Neural cell (in vitro differentiated cells): ENCODE measurements at regions not wholly inside any gene's neighbourhood (a gene's known extent, or its start where the extent isn't known, plus 50 kb on each side); places are given as distances from the start of the nearest gene placed in this dataset.

Experiments used
- H2AFZ ChIP-seq: fragments of 200-600, 300-800 bp; sonication (generic), shearing (Covaris generic); 2 replicates; pipeline ENCODE4 v1.6.0; 2014; ENCODE audit warnings: low read depth, mild to moderate bottlenecking, antibody characterized with exemption, low read length, moderate library complexity
- H3F3A ChIP-seq: fragments of 200-600 bp; shearing (Covaris generic); 2 replicates; pipeline ENCODE4 v1.6.1; 2016; ENCODE audit warnings: mild to moderate bottlenecking, moderate library complexity, mixed read lengths, antibody characterized with exemption, low read length; ENCODE audit not compliant: insufficient read depth, poor library complexity, severe bottlenecking
- H3K27ac ChIP-seq: fragments of 200-600, 300-800 bp; sonication (generic), shearing (Covaris generic); 2 replicates; pipeline ENCODE4 v1.5.1; 2014; ENCODE audit warnings: mild to moderate bottlenecking, low read length, moderate library complexity
- H3K27me3 ChIP-seq: fragments of 300-800, 200-600 bp; sonication (generic), shearing (Covaris generic); 2 replicates; pipeline ENCODE4 v1.6.0; 2014; ENCODE audit warnings: mild to moderate bottlenecking, low read depth, low read length, moderate library complexity; ENCODE audit not compliant: insufficient read depth
- H3K36me3 ChIP-seq: fragments of 300-800, 200-600 bp; sonication (generic), shearing (Covaris generic); 2 replicates; pipeline ENCODE4 v1.5.1; 2014; ENCODE audit warnings: mild to moderate bottlenecking, antibody characterized with exemption, low read length, moderate library complexity; ENCODE audit not compliant: insufficient read depth
- H3K4me2 ChIP-seq: fragments of 300-800, 200-600 bp; sonication (generic), shearing (Covaris generic); 2 replicates; pipeline ENCODE4 v1.6.0; 2014; ENCODE audit warnings: mild to moderate bottlenecking, low read length
- H3K4me3 ChIP-seq: fragments of 300-800, 200-600 bp; sonication (generic), shearing (Covaris generic); 2 replicates; pipeline ENCODE4 v1.5.1; 2014; ENCODE audit warnings: mild to moderate bottlenecking, low read length, moderate library complexity
- H3K79me2 ChIP-seq: fragments of 200-600 bp; shearing (Covaris generic); replicated peaks from 2 replicates; pipeline ENCODE4 v1.6.0; 2014; ENCODE audit warnings: mild to moderate bottlenecking, low read length, moderate library complexity; ENCODE audit not compliant: insufficient read depth
- H3K9ac ChIP-seq: fragments of 300-800, 200-600 bp; sonication (generic), shearing (Covaris generic); 2 replicates; pipeline ENCODE4 v1.6.1; 2016; ENCODE audit warnings: mild to moderate bottlenecking, low read length, mixed read lengths
- H3K9me2 ChIP-seq: fragments of 200-600 bp; shearing (Covaris generic); 2 replicates; pipeline ENCODE4 v1.6.1; 2016; ENCODE audit warnings: mild to moderate bottlenecking, low read length, mixed read lengths; ENCODE audit not compliant: insufficient read depth
- H3K9me3 ChIP-seq: fragments of 200-600, 300-800 bp; sonication (generic), shearing (Covaris generic); 2 replicates; pipeline ENCODE4 v1.6.1; 2016; ENCODE audit warnings: mild to moderate bottlenecking, mixed run types, low read length, moderate library complexity, mixed read lengths
- H4K20me1 ChIP-seq: fragments of 200-600 bp; shearing (Covaris generic); 2 replicates; pipeline ENCODE4 v1.6.1; 2016; ENCODE audit warnings: mild to moderate bottlenecking, mixed run types; ENCODE audit not compliant: insufficient read depth
- CTCF ChIP-seq: fragments of 450-650 bp; IDR thresholded peaks from 2 replicates; pipeline ENCODE4 v1.5.1; 2014; ENCODE audit warnings: antibody characterized with exemption, mild to moderate bottlenecking, moderate library complexity; ENCODE audit not compliant: poor library complexity, severe bottlenecking
- EP300 ChIP-seq: fragments of 450-650 bp; conservative IDR thresholded peaks from 2 replicates; pipeline ENCODE4 v1.6.1; 2014; ENCODE audit warnings: antibody characterized with exemption, mild to moderate bottlenecking, moderate library complexity; ENCODE audit not compliant: poor library complexity, severe bottlenecking
- EZH2 ChIP-seq: fragments of 200-600, 300-800 bp; shearing (Covaris generic), sonication (generic); IDR thresholded peaks from 2 replicates; pipeline ENCODE4 v1.6.1; 2014; ENCODE audit warnings: antibody characterized with exemption, low read length, borderline replicate concordance, mild to moderate bottlenecking; ENCODE audit not compliant: insufficient read depth, poor library complexity, severe bottlenecking
- MXI1 ChIP-seq: fragments of 450-650 bp; conservative IDR thresholded peaks from 2 replicates; pipeline ENCODE4 v1.6.1; 2014; ENCODE audit warnings: antibody characterized with exemption, mild to moderate bottlenecking; ENCODE audit not compliant: poor library complexity, severe bottlenecking
- POLR2AphosphoS5 ChIP-seq: IDR thresholded peaks from 2 replicates; pipeline ENCODE4 v1.6.1; 2012
- RAD21 ChIP-seq: fragments of 450-650 bp; conservative IDR thresholded peaks from 2 replicates; pipeline ENCODE4 v1.6.1; 2014; ENCODE audit warnings: antibody characterized with exemption, mild to moderate bottlenecking, moderate library complexity
- REST ChIP-seq: IDR thresholded peaks from 2 replicates; pipeline ENCODE4 v1.6.1; 2012; ENCODE audit warnings: borderline replicate concordance
- SMC3 ChIP-seq: fragments of 450-650 bp; conservative IDR thresholded peaks from 2 replicates; pipeline ENCODE4 v1.6.1; 2014; ENCODE audit warnings: antibody characterized with exemption, mild to moderate bottlenecking, moderate library complexity; ENCODE audit not compliant: poor library complexity
- TAF1 ChIP-seq: IDR thresholded peaks from 2 replicates; pipeline ENCODE4 v1.6.1; 2012; ENCODE audit warnings: low read depth

DNA sequence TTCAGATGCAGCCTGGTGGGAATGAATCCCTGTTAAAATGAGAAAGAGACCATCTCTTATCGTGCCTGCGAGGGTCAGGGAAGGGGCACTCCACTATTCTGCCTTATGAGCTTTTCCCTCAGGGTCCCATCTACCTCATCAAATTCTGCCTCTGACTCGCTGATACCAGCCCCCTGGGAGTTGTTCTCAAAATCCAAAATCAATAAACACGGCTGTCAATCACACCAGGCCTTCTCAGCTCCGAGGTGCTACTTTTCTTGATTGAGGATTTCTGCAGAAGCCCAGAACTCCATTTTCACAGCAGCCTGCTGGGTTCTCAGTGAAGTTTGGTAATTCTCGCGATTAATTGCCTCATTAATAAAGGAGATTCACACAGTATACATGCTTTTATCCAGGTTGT lies 312.6 kb downstream of the STIM2 start:
- no peaks in the 10 kb centered on the region for H3K9me2 ChIP-seq
- no peaks in the 10 kb centered on the region for H3K9me3 ChIP-seq
- no peak overlapping the region for H2AFZ ChIP-seq
- TF ChIP-seq CTCF (no peak), POLR2AphosphoS5 (no peak), MXI1 (no peak), REST (no peak), EZH2 (no peak), EP300 (no peak)
- no peaks in the 10 kb centered on the region for H3K27me3 ChIP-seq
- no peaks in the 10 kb centered on the region for H3F3A ChIP-seq
- H3K9ac ChIP-seq: no peak overlapping the region
- H4K20me1 ChIP-seq: no peaks in the 10 kb centered on the region
- H3K27ac ChIP-seq: no peak overlapping the region
- no peak overlapping the region for H3K4me3 ChIP-seq
- H3K4me2 ChIP-seq: no peak overlapping the region
- H3K36me3 ChIP-seq: no peaks in the 10 kb centered on the region
- no peaks in the 10 kb centered on the region for H3K79me2 ChIP-seq

- Histone ChIP-seq H3K36me3 (no peaks in the 10 kb centered on the region), H3K27me3 (no peaks in the 10 kb centered on the region), H3F3A (no peaks in the 10 kb centered on the region), H2AFZ (no peak overlapping the region), H3K9me3 (no peaks in the 10 kb centered on the region), H3K4me2 (no peak overlapping the region), H3K9me2 (no peaks in the 10 kb centered on the region), H3K27ac (no peak overlapping the region), H3K79me2 (no peaks in the 10 kb centered on the region), H4K20me1 (no peaks in the 10 kb centered on the region), H3K4me3 (no peak overlapping the region), H3K9ac (no peak overlapping the region)
- TF ChIP-seq REST (no peak), TAF1 (no peak), MXI1 (no peak), CTCF (peak; percentile 73), RAD21 (peak; percentile 81), EZH2 (no peak), SMC3 (peak; percentile 68)
These were observed 315.8 kb downstream of the STIM2 start for GRCh38 chr4:27176400-27176799.
